GM19455 (cell line): ENCODE measurements at regions not wholly inside any gene's neighbourhood (a gene's known extent, or its start where the extent isn't known, plus 50 kb on each side); places are given as distances from the start of the nearest gene placed in this dataset.

Source experiments
- ATAC-seq: cut with Tn5 transposase; IDR thresholded peaks from one replicate; pipeline ENCODE4 v1.9.1; 2021; ENCODE audit not compliant: unreplicated experiment

DNA sequence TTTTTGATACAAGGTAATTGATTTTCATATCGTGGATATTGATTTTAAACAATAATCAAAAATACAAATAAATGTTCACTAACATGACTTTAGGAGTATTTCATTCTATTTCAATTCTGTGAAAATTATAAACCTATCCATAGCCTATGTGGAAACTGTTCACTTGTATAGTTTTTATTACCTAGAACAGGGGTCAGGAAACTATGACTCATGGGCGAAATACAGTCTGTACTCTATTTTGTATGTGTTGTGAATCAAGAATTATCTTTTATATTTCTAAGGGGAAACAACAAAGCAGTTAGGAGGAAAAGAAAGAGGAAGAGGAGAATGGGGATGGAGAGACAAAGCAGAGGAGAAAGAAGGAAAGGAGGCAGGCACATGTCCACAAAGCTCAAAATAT lies 181.7 kb upstream of the VRK2 start:
- ATAC-seq: no peak

DNA sequence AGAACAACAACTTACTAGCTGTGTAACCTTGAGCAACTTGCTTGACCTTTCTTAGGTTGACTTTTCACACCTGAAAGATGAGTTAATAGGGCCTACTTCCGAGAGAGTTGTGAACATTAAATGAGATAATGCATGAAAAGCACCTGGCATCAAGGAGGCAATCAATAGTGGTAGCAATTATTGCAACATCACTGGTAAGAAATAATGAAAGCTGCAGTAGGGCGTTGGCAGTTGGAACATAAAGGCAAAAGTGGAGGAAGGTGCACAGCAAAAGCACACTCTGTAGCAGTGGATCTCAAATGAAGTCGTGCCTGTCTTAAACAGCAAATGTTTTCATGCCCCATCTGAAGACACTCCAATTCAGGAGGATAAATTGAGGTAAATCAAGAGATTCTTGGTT lies 178.9 kb upstream of the VRK2 start:
- no peak for ATAC-seq

DNA sequence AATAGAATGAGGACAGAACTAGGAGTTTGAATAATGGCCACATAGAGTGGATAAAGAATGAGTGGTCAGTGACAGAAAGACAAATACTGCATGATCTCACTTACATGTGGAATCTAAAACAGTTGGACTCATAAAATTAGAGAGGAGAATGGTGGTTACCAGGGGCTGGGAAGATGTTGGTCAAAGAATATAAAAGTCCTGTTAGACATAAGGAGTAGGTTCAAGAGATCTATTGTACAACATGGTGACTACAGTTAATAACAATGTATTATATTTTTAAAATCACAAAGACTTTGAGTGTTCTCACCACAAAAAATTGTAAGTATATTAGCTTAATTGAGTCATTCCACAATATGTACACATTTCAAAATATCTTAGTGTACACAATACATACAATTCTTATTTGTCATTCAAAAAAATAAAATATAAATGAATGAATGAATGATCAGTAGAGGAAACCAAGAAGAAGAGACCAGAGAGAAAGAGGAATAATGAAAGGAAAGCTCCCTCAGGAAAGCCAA lies 177.9 kb upstream of the VRK2 start:
- ATAC-seq: no peak

DNA sequence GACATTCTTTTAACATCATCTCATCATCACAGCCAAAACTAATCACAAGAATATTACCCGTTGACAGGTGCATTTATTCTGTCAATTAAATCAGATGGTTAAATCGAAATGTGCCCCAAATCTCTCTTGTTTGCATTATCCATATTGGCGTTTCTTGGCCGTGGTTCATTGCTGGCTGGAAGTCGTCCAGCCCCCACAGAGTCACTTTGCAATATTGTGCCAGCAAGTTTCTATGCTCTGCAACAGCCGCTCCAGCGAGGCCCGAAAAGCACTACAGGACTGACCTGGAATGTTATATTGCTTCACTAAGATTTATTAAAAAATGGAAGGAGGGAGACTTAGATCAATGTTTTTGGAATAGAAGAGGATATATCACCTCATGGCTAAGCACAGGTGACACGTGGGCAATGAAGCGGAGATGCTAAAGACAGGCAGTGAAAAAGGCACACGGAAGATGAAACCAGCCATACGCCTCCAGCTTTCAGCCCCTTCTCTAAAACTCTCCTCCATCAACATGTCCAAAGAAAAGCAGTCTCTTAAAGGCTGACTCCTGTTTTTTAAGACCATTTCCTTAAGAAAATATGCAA lies 176.8 kb upstream of the VRK2 start:
- no peak for ATAC-seq

DNA sequence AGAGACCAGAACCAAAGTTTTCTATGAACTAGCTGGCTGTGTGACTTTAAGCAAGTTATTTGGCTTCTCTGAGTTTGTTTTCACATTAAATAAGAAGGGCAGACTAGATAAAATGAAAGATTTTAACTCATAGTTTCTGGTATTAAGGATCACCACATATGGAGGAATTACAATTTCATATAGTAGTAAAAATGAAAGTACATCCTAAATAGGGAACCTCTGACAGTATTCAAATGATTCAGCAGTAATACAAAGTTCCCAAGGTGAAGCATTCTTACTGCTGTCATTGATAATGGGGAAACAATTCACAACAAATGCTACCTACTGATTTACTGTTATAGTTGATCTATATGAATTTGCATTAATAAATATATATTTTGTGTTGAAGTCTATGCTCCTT lies 170.3 kb upstream of the VRK2 start:
- no peak for ATAC-seq

DNA sequence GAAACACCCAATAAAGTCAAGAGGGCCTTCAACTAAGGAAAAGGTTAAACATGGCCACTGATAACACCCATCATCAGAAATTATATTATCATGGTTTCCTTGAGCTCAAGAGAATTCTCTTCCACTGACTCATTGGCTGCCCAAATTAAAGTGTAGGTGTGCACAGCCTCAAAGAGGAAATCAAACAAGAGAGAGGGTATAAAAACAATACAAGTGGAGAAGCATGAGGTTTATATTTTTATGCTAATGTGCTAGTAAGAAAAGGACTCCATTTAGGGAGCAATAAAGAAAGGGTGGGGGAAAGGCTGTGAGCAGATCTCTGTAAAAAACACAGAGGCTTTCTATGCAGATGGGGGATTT lies 168.8 kb upstream of the VRK2 start:
- no peak for ATAC-seq

DNA sequence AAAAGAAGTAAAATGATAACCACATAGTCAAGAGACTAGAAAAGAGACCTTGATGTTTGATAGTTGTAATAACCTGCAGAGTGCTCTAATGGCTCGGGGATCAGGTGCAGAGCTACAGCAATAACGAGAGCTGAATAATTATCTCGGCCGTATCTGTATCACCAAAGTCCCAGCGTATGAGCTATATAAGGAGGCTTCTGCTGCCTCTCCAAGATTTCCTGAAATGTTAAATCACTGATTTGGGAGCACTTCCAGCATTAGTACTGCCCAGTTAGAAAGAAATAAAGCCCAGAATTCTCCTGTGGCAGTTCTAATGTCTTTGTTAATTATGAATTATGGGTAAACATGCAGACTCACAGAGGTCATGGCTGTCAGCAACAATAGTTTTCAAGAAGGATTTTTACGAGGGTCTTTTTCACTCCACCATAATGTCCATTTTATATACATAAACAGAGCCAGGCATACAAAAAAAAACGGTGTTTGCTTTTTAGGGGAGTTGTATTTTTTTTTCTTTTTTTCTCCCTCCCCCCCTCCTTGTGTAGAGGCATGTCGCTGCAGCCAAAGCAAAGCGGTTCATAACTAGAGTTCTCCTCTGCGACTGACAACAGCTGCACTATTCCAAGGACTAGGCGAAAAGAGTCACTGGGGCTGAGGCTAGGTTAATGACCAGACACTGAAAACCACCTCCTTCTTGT lies 168.3 kb upstream of the VRK2 start:
- ATAC-seq: no peak

DNA sequence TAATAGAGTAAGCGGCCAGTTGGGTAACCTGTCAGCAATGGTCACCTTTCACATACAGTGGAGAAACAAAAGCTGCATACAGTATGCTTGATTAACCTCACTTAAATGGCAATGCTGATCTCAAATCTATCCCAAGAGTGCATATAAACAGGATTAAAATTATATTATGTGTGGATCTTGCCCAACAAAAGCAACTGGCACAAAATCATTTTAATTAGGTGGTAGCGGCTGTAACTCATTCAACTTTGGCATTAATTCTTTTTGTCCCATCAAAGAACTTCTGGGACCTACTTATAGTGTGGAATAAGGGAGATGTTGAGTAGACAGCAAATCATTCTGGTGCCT lies 167.8 kb upstream of the VRK2 start:
- no peak for ATAC-seq

DNA sequence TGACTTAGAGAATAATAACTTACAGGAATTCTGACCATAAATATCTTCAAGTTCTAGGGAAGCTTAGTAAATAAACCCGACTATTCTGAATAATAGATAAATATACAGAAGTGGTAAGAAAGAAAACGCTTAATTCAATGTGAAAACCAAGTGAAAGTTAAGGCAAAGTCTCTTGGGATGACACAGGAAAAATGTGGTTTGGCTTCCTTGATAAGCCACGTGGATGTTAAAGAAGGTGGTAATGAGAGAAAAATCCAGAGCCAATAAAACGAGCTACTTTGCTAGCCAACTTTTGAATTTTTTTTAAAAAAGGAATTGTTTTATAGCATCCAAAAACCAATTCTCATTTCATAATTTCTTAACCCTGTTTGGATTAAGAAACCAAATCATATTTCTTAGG lies 166.2 kb upstream of the VRK2 start:
- ATAC-seq: no peak

DNA sequence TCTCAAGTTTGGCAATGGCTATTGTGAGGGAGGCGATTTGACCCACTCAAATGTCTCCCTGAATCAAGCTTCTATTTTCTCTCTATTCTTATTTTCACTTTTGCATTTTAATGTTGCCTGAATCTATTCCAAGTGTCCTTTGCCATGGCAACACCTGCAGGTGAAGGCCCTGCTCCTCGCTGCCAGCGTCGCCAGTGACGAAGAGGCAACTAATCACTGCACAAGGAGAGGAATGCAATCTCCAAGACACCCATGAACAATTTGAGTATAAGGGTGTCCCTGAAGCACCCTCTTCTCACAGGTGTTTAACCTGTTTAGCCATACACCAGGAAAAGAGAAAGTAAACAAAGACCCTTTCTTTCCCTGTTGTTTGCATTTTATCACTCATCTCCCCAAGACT lies 165.6 kb upstream of the VRK2 start:
- ATAC-seq: no peak

DNA sequence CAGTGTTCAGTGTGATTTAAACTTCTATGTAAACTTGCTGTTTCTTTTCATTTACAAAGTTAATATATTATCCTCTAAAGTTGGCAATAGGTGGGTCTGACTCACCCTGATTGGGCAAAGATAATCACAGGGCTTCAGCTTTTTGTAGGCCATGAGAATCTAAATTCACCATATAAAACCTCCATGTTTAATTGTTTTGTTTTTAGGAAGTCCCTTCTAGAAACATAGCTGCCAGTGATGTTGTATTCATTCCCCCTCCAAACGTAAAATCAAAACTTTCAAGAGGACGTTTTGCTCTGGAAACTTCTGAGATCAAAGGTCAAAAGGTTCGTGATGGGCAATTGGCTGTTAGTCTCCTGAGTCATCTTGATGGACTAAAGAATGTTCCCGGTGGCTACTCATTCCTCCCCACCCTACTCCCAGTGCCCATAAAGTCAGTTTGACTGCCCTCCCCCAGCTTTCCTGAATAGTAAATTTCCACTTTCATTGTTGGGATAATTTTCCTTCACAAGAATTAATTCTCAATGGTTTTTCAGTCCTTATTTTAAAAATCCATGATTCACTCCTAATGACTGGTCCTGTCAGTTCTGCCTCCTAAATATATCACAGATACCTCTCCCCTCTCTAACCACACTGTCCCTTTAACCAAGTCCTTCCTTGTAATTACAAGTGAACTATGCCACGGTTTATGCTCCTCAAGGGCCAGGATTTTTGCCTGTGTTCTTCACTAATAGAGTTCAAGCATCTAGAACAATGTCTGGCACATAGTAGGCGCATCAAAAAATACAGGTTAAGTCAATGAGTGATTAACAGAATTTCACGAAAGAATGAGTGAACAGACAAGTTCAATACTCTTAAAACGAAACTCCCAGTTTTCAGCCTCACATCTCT lies 164.4 kb upstream of the VRK2 start:
- ATAC-seq: no peak

DNA sequence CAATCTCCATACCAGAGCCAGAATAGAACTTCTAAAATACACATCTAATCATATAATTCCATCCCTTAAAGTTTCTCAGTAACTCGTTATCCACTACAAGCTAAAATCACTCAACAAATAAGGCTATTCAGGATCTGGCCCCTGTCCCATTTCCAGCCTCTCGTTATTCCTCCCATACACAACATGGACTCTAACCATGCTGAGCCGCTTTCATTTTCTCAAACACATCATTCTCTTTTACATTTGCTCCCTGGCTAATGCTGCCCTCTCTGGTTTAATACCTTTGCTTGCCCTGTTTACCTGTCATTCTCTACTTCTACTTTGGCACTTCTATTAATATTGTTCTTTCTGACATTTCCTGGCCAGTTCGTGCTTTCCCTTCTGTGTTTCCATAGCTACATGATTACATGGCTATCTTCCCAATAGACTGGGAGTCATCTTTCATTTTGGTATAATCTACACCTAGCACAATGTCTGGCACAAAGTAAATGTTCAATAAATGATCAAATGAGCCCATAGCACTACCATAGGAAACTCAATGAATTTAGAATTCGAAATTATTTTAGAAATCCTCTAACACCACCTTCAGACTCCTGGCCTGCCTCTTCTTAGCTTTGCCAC lies 163.6 kb upstream of the VRK2 start:
- ATAC-seq: no peak

DNA sequence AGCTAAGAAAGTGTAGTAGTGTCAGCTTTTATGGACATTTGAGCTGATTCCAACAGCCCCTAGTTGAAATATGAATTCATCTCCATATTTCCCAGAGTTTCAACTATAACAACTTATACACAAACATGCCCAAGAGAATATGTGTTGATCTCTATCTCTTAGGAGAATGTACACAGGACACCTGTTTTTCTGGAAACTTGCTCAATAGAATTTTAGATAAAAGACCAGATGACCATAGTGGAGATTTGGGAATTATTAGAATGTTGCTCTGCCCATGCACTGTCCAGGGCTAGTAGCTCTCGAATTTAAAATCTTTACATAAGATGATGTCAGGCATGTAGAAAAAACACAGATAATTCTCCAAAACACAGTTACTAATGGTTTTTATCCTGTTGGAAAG lies 162.3 kb upstream of the VRK2 start:
- no peak for ATAC-seq

DNA sequence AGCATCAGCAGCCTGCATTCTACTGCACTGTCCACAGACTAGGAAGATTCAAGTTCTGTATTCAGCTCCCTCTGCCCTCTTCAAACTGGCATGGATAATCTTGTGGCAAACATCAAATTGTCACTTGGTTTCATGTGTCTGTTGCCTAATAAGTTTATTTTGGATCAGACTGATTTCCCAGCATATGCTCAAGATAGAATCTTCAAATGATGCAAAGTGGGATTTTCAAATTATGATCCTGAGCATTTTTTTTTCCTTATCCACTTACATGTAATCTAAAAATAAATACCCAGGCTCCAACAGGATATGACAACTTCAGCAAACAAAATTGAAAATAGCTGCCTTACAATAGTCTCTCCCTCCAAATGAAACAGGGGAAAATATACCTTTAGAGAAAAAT lies 160.9 kb upstream of the VRK2 start:
- ATAC-seq: no peak

DNA sequence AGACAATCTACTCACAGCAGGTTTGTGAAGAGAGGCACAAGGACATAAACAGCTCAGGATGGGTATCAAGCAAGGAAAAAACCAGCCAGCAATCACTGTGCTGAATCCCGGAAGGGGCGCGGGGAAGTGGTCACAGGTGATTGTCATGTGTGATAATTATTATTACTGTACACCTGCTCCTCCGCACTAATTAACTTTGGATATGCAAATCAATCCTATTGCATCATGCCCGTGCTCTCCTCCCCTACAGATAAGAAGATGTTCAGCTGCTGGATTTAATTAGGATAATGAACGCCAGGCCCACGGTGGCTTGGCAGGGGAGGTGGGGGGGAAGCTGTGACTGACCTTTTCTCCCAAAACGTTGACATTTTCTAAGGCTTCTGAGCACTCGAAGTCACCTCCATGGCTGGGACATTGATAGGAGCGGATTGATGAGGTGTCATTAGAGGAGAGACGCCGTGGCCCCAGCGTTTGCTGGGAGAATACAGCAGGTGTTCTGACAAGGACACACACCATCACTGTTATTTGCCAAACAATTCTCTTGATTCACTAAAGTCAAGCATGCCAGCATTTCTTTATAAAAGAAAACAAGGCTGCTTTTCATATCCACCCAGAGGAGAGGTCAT lies 160.3 kb upstream of the VRK2 start:
- no peak for ATAC-seq

DNA sequence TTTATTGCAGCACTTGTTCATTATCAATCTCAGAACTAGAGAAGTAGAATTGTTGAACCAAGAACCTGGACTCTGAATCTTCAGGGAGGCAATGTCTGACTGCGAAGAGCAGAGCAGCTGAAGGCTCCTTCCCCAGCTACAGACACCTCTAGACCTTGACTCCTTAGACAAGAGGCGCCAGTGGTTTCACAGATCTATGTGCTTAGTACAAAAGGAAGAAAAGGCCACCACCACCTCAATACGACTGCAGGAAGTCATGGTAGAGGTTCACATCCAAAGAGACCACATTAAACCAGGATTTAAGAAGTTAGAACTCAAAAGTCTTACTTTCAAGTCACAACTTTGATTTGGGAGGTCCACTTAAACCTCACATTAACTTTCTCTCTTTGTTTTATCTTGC lies 158.1 kb upstream of the VRK2 start:
- ATAC-seq: no peak

DNA sequence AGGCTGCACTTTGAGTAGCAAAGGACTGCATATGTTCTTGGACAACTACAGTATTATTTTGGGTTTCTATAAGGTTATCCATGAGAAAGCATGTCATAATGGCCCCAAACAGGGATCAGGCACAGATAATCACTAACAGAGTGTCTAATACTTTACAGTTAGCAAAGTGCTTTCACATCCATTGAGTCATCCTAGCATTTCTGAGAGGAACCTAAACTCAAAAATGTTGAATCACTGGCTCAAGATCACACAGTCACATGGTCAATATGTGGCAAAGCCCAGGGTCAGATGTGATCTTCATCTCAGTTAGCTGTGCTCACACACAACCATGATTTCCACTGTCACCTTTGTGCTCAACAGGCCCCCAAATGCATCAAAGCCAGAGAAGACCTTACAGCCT lies 156.1 kb upstream of the VRK2 start:
- ATAC-seq: no peak

DNA sequence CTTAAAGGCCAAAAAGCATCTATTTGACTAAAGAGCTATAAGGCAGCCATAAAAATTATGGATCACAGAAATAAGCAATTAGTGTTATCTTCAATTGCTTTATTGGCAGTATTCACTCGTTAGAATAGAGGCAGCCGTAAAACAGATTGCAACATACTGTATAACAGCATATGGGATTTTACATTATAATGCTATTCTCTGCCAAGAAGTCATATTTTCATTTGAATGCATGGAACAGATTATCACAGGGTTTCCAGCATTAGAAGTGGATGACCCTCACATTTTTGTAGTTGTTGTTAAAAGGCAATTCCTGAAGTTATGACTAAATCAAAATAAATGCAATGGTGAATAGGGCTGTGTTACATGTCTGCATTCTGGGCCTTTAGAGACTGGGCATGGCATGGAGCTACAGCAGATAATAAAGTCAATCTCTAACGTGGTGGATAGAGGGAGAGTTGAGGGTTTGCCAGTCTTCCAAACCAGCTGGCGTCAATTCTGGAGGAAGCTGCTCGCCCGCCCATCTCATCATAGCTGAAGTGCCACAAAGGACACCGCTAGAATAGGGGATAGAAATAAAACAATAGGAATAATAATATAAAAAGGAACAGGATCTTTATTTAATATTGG lies 155.4 kb upstream of the VRK2 start:
- no peak for ATAC-seq

DNA sequence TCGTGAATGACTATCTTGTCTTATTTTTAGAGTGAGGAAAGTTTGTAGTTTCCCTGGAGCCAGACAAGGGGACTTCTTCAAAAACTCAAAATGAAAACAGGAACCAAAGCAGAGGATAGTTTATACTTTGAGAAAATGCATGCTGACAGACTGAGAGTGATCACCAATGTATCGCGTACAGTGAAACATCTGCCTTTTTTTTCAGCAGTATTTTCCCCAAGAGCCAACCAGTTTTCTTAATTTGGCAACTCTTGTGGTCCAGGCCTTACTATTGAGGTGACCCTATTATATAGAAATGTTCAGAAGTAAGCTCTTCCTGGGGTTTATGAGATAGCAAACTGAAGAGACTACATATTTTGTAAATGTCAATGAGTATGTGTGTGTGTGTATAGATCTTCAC lies 153.7 kb upstream of the VRK2 start:
- peak; percentile 75 for ATAC-seq

DNA sequence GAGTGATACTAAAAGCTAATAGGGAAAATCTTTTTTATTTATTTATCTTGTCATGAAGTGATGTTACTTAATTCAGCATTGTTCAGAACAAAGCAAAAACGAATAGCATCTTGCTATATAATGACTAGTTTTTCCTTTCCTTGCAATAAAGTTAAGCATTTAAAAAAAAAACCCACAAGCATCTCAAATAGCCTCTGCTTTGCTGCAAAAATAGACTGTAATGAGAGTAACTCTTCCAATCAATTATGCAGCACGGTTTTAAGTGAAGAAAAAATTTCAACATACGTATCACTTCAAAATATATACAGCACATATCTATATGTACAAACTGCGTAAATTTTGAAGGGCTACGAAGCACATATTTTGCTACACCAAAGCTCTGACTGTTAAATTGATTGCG lies 153.3 kb upstream of the VRK2 start:
- no peak for ATAC-seq

DNA sequence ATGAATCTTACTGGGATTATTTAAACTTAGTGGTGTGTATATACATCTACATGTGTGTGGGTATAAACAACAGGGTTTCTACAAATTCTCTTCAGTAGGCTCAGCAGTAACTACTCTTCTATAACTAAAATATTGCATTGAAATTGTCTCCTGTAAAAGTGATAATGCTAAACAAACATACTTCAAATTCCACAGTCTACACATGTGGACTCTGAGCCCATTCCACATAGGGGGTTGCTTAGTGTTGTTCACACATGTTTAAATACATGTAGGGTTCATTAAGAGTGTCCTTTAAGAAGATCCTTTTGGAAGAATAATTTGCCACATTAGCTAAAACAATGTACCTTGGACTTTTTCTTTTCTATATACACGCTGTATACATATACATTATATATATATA lies 152.8 kb upstream of the VRK2 start:
- no peak for ATAC-seq
